GM06990 (cell line): ENCODE measurements at regions not wholly inside any gene's neighbourhood (a gene's known extent, or its start where the extent isn't known, plus 50 kb on each side); places are given as distances from the start of the nearest gene placed in this dataset.

Experiments
- DNase-seq: peaks from one replicate; pipeline ENCODE4 v3.0.0-alpha.2; 2011; ENCODE audit not compliant: insufficient read length; ENCODE audit errors: extremely low read depth
- H3K27me3 ChIP-seq: replicated peaks from 2 replicates; pipeline ENCODE4 v1.6.0; 2011; ENCODE audit warnings: low read length; ENCODE audit not compliant: control insufficient read depth, insufficient read depth
- H3K36me3 ChIP-seq: 2 replicates; pipeline ENCODE4 v1.5.1; 2011; ENCODE audit warnings: low read length; ENCODE audit not compliant: control insufficient read depth, insufficient read depth
- H3K4me3 ChIP-seq: replicated peaks from 2 replicates; pipeline ENCODE4 v1.5.1; 2011; ENCODE audit warnings: low read depth, mild to moderate bottlenecking, control low read depth, low read length
- CTCF ChIP-seq: IDR thresholded peaks from 2 replicates; pipeline ENCODE4 v1.5.1; 2011; ENCODE audit warnings: low read length, control low read depth, mild to moderate bottlenecking, inconsistent platforms; ENCODE audit not compliant: insufficient read depth, poor library complexity, severe bottlenecking

GRCh38 chr3:187925326-187925725 is 180.1 kb upstream of the BCL6 start:
- TF ChIP-seq CTCF = no peak
- Histone ChIP-seq H3K27me3 (no peaks in the 10 kb centered on the region; the same call in 1 of the 2 replicates), H3K4me3 (no peak overlapping the region), H3K36me3 (no peaks in the 10 kb centered on the region)
- DNase-seq = no peak

GRCh38 chr3:187926620-187927019 is 181.4 kb upstream of the BCL6 start:
- H3K27me3 ChIP-seq = no peaks in the 10 kb centered on the region; the same call in 1 of the 2 replicates
- no peak for TF ChIP-seq CTCF
- H3K4me3 ChIP-seq = no peak overlapping the region
- H3K36me3 ChIP-seq = no peaks in the 10 kb centered on the region
- DNase-seq = no peak

GRCh38 chr3:187927565-187927964 is 182.3 kb upstream of the BCL6 start:
- Histone ChIP-seq H3K36me3 (no peaks in the 10 kb centered on the region), H3K4me3 (no peak overlapping the region), H3K27me3 (no peaks in the 10 kb centered on the region; the same call in 1 of the 2 replicates)
- DNase-seq = no peak
- no peak for TF ChIP-seq CTCF

DNA sequence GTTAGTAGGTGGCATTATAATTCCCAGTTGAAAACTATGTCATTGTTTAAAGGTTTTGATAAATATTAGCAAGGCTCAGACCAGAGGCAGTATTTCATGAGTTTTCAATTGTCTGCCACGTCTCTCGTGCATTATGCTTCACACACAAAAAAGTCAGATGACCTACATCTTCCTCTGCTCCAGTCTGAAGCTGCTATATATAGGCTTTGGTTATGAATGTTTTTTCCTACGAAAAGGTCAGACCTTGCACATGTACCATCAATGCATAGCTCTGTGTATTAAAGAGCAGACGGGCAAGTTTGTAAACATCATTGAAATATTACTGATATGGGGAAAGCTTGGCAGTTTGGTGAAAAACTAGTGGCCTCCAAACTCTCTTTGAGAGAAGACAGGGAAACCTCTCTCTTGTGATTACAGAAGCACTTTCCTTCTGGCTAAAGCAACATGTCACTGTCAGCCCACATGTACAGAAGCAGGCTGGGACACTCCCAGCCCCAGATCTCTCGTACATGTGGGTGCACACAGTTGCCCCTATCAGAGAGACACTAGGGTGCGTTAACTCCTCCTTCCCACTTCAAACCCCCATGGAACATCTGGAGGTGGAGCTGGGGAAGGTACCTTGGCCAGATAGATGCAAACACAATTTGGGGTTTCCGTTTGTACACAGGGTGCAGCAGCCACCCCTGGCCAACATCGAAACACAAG is 184.0 kb upstream of the BCL6 start:
- Histone ChIP-seq H3K36me3 (no peaks in the 10 kb centered on the region), H3K27me3 (no peaks in the 10 kb centered on the region; the same call in 1 of the 2 replicates), H3K4me3 (no peak overlapping the region)
- DNase-seq = no peak
- TF ChIP-seq CTCF = no peak

GRCh38 chr3:187930021-187930420 is 184.8 kb upstream of the BCL6 start:
- TF ChIP-seq CTCF = no peak
- no peak for DNase-seq
- H3K36me3 ChIP-seq = no peaks in the 10 kb centered on the region

DNA sequence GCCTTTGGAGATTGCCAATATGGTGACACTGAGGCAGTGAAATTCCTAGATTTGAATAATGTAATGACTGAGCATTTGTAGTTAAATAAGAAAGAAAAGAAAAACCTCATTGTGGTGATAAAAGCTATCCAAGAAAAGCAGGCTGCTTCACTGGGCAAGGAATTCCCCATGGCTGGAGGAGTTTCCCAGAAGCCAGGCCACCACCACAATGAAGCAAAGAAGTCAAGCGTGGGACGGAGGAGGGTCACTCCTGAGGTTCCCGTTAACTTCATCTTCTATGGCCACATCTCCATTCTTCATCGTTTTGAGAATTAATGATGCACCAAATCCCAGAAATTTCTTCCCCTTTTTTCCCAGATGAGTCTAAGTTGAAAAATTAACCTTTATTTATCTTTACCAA is 185.8 kb upstream of the BCL6 start:
- TF ChIP-seq CTCF = no peak
- Histone ChIP-seq H3K4me3 (no peak overlapping the region), H3K27me3 (no peaks in the 10 kb centered on the region; the same call in 1 of the 2 replicates), H3K36me3 (no peaks in the 10 kb centered on the region)
- DNase-seq = no peak

More at GRCh38 chr3:187930021-187930420, 184.8 kb upstream of the BCL6 start:
- Histone ChIP-seq H3K4me3 (no peak overlapping the region), H3K27me3 (no peaks in the 10 kb centered on the region; the same call in 1 of the 2 replicates)
